Erythroblast (primary cell): ENCODE measurements at regions not wholly inside any gene's neighbourhood (a gene's known extent, or its start where the extent isn't known, plus 50 kb on each side); places are given as distances from the start of the nearest gene placed in this dataset.

Experiments
- GATA1 ChIP-seq: IDR thresholded peaks from 2 replicates; pipeline ENCODE4 v1.6.1; 2011; ENCODE audit warnings: low read depth, mild to moderate bottlenecking, control low read depth, low read length, moderate library complexity
- POLR2A ChIP-seq: IDR thresholded peaks from 2 replicates; pipeline ENCODE4 v1.6.1; 2011; ENCODE audit warnings: mild to moderate bottlenecking, low read length

- no peak for TF ChIP-seq POLR2A
- no peak for TF ChIP-seq GATA1
Measured at GRCh38 chr7:41816111-41816510, 113.2 kb upstream of the INHBA start.
